A673 (cell line): ENCODE measurements at regions not wholly inside any gene's neighbourhood (a gene's known extent, or its start where the extent isn't known, plus 50 kb on each side); places are given as distances from the start of the nearest gene placed in this dataset.

Experiments
- CTCF ChIP-seq: fragments of 300-800, 200-600 bp; sonication (generic); conservative IDR thresholded peaks from 2 replicates; pipeline ENCODE4 v1.5.1; 2017; ENCODE audit warnings: low read depth, mild to moderate bottlenecking, antibody characterized with exemption, low read length, moderate library complexity, mixed read lengths
- EZH2 ChIP-seq: fragments of 200-600 bp; sonication (generic); IDR thresholded peaks from 2 replicates; pipeline ENCODE4 v1.6.1; 2017; ENCODE audit warnings: borderline replicate concordance, low read depth, mild to moderate bottlenecking, mixed read lengths, antibody characterized with exemption, low read length; ENCODE audit not compliant: poor library complexity, severe bottlenecking

DNA sequence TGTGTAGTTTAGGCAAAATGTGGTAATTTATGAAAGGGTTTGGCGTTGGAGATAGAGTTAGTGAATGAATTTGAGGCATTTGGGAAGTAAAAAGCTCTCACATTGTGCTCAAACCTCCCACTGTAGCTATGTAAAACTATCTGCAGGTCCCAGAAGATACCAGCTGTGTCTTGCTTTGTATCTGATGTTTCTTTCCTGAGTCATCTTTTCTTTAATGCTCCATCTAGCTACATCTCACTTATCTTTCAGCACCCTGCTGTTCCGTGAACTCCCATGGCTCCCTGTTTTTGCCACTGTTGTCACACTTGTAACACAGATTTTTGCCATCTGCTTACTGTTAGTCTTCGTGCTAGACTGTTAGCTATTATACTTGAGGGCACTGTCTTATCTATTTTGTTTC lies 253.1 kb downstream of the NPR3 start:
- TF ChIP-seq CTCF (no peak), EZH2 (no peak)
